GM12872 (cell line): ENCODE measurements at regions not wholly inside any gene's neighbourhood (a gene's known extent, or its start where the extent isn't known, plus 50 kb on each side); places are given as distances from the start of the nearest gene placed in this dataset.

Source experiments
- CTCF ChIP-seq: IDR thresholded peaks from 3 replicates; pipeline ENCODE4 v1.5.1; 2011; ENCODE audit warnings: low read depth, mild to moderate bottlenecking, low read length, moderate library complexity; ENCODE audit not compliant: insufficient read depth

- TF ChIP-seq CTCF, result no peak
Observed at GRCh38 chr9:81370650-81371049, 318.7 kb downstream of the TLE1 start.

DNA sequence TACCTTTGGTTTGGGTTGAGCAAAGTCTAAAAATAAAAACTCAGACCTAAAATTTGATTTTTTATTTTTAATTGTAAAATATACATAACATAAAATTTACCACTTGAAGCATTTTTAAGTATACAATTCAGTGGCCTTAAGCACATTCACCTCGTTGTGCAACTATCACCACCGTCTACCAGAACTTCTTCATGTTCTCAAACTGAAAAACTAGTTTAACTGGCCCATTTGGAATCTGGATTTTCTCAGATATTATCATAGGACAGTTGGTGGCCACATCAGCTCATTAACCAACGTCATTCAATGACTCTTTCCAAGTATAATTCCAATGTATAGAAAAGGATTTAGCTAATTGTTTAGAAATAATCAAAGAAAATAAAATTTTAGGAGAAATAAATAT lies 319.3 kb downstream of the TLE1 start:
- no peak for TF ChIP-seq CTCF

- no peak for TF ChIP-seq CTCF
Observed at GRCh38 chr9:81369121-81369520, 320.2 kb downstream of the TLE1 start.

DNA sequence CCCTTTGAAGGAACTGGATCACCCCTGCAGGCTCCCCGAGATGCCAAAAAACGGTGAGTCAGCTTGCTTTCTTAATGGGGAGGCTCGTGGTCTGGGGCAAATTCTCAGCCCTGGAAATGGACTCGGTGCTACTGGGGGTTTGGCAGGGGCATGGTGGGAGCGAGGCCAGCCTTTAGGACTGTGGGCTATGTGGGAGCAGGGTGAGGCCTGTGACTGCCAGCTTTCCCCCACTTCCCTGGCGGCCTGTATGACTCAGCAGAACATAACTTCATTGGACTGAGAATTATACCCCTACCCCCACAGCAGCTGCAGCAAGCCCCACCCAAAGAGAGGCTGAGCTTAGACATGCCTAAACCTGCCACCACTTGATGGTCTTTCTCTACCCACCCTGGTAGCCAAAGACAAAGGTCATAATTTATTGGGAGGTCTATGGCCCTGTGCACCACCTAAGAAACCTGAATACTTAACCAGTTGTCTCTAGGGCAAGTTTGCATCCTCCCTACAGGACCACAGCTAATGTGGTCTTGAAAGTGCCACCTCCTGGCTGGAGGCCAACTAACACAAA lies 325.3 kb downstream of the TLE1 start:
- no peak for TF ChIP-seq CTCF

GRCh38 chr9:81361296-81361695 lies 328.1 kb downstream of the TLE1 start:
- TF ChIP-seq CTCF, result no peak

DNA sequence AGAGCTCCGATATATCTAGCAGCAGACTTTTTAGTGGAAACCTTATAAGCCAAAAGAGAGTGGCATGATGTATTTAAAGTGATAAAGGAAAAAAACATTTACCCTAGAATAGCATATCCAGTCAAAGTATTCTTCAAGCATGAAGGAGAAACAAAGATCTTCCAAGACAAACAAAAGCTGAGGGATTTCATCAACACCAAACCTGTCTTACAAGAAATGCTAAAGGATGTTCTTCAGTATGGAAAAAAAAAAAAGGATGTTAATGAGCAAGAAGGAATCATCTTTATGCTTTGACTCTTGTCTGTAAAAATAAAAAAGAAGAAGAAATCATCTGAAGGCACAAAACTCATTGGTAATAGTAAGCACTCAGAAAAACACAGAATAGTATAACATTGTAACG lies 338.2 kb downstream of the TLE1 start:
- TF ChIP-seq CTCF, result no peak

DNA sequence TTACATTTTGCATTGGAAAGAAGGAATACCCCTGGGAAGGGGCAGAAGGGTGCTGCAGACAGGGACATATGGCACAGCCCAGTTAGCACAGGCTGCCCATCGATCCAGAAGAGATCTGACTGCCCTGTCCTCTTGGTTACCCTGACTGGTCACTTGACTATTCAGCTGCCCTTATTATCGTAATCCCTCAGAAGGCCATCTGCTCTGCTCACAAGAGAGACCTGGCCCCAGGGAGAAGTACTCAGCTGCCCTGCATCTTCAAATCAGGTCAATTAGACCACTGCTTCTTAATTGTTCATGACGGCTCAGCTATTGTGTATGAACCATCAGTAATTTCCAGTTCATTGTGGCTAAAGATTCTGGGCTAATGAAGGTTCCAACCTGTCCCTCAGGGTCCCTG lies 345.0 kb downstream of the TLE1 start:
- no peak for TF ChIP-seq CTCF
